ENCODE measurements at regions not wholly inside any gene's neighbourhood (a gene's known extent, or its start where the extent isn't known, plus 50 kb on each side); places are given as distances from the start of the nearest gene placed in this dataset.
"Not testable (repeated sequence)": the region's sequence is repeated elsewhere in the genome, so short reads cannot be mapped to it uniquely, and the experiment has no call there.

- H3K4me1 ChIP-seq (ENCODE audit: insufficient read depth, low read length): no peaks in the 10 kb centered on the region
- no peaks in the 10 kb centered on the region for H3K27me3 ChIP-seq (ENCODE audit: insufficient read depth, low read length)
- Mint-ChIP-seq H3K27ac (ENCODE audit: unreplicated experiment) (no peak overlapping the region), H3K4me1 (ENCODE audit: low read depth, unreplicated experiment) (peaks cover 17% of the 10 kb centered on the region), H3K9me3 (ENCODE audit: unreplicated experiment) (peaks cover 2% of the 10 kb centered on the region), H3K36me3 (ENCODE audit: low read depth, unreplicated experiment) (no peaks in the 10 kb centered on the region), H3K4me3 (ENCODE audit: unreplicated experiment) (no peak overlapping the region), H3K27me3 (ENCODE audit: low read depth, unreplicated experiment) (no peaks in the 10 kb centered on the region)
- no peak overlapping the region for H2AFZ ChIP-seq (ENCODE audit: low read depth, low read length)
- H3K4me3 ChIP-seq (ENCODE audit: insufficient read depth, low read depth, low read length): no peak overlapping the region
- no peaks in the 10 kb centered on the region for H3K36me3 ChIP-seq (ENCODE audit: insufficient read depth, low read length)
- no peak for DNase-seq (ENCODE audit: low read depth)
- H3K27ac ChIP-seq (ENCODE audit: low read depth, low read length): no peak overlapping the region
- no peak overlapping the region for H3K4me2 ChIP-seq (ENCODE audit: low read length)
- TF ChIP-seq EZH2 (IDR thresholded peaks at IDR 0.05; ENCODE audit: insufficient read depth, low read length): no peak
- TF ChIP-seq, protein P1, sequence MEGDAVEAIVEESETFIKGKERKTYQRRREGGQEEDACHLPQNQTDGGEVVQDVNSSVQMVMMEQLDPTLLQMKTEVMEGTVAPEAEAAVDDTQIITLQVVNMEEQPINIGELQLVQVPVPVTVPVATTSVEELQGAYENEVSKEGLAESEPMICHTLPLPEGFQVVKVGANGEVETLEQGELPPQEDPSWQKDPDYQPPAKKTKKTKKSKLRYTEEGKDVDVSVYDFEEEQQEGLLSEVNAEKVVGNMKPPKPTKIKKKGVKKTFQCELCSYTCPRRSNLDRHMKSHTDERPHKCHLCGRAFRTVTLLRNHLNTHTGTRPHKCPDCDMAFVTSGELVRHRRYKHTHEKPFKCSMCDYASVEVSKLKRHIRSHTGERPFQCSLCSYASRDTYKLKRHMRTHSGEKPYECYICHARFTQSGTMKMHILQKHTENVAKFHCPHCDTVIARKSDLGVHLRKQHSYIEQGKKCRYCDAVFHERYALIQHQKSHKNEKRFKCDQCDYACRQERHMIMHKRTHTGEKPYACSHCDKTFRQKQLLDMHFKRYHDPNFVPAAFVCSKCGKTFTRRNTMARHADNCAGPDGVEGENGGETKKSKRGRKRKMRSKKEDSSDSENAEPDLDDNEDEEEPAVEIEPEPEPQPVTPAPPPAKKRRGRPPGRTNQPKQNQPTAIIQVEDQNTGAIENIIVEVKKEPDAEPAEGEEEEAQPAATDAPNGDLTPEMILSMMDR (IDR thresholded peaks at IDR 0.05; ENCODE audit: insufficient read depth, low read depth, low read length): no peak
- no peak for FAIRE-seq
- H3K79me2 ChIP-seq (ENCODE audit: insufficient read depth, low read length): no peaks in the 10 kb centered on the region
- H3K9ac ChIP-seq (ENCODE audit: low read length): no peak overlapping the region
- H4K20me1 ChIP-seq (ENCODE audit: insufficient read depth, low read length): no peaks in the 10 kb centered on the region
- peaks cover 8% of the 10 kb centered on the region for H3K9me3 ChIP-seq (ENCODE audit: insufficient read depth, low read depth, low read length)
Measured at GRCh38 chr4:52203351-52203750, 152.2 kb downstream of the SPATA18 start.

GRCh38 chr4:52204921-52205320 lies 153.8 kb downstream of the SPATA18 start:
- Histone ChIP-seq H2AFZ (ENCODE audit: low read depth, low read length) (no peak overlapping the region), H3K4me2 (ENCODE audit: low read length) (no peak overlapping the region), H3K27me3 (ENCODE audit: insufficient read depth, low read length) (no peaks in the 10 kb centered on the region), H3K36me3 (ENCODE audit: insufficient read depth, low read length) (no peaks in the 10 kb centered on the region), H3K9me3 (ENCODE audit: insufficient read depth, low read depth, low read length) (peaks cover 5% of the 10 kb centered on the region), H3K9ac (ENCODE audit: low read length) (no peak overlapping the region), H3K79me2 (ENCODE audit: insufficient read depth, low read length) (no peaks in the 10 kb centered on the region), H3K27ac (ENCODE audit: low read depth, low read length) (no peak overlapping the region), H3K4me1 (ENCODE audit: insufficient read depth, low read length) (no peaks in the 10 kb centered on the region), H3K4me3 (ENCODE audit: insufficient read depth, low read depth, low read length) (no peak overlapping the region), H4K20me1 (ENCODE audit: insufficient read depth, low read length) (no peaks in the 10 kb centered on the region)
- TF ChIP-seq, protein P1 (IDR thresholded peaks at IDR 0.05; ENCODE audit: insufficient read depth, low read depth, low read length): no peak
- no peak for TF ChIP-seq EZH2 (IDR thresholded peaks at IDR 0.05; ENCODE audit: insufficient read depth, low read length)
- Mint-ChIP-seq H3K4me1 (ENCODE audit: low read depth, unreplicated experiment) (peaks cover 17% of the 10 kb centered on the region), H3K36me3 (ENCODE audit: low read depth, unreplicated experiment) (no peaks in the 10 kb centered on the region), H3K27ac (ENCODE audit: unreplicated experiment) (no peak overlapping the region), H3K27me3 (ENCODE audit: low read depth, unreplicated experiment) (no peaks in the 10 kb centered on the region), H3K4me3 (ENCODE audit: unreplicated experiment) (no peak overlapping the region), H3K9me3 (ENCODE audit: unreplicated experiment) (peaks cover 2% of the 10 kb centered on the region)
- DNase-seq (ENCODE audit: low read depth): no peak
- no peak for FAIRE-seq

DNA sequence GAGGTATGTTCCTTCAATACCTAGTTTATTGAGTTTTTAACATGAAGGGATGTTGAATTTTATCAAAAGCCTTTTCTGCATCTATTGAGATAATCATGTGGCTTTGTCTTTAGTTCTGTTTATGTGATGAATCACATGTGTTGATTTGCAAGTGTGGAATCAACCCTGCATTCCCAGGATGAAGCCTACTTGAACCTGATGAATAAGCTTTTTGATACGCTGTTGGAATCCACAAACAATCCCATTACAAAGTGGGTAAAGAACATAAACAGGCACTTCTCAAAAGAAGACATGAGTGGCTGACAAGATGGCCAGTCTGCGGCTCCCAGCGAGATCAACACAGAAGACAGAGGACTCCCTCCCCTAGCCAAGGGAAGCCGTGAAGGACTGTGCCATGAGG lies 156.0 kb downstream of the SPATA18 start:
- not testable (repeated sequence) for H3K27ac Mint-ChIP-seq (ENCODE audit: unreplicated experiment); H4K20me1 ChIP-seq (ENCODE audit: insufficient read depth, low read length); H3K27ac ChIP-seq (ENCODE audit: low read depth, low read length); H3K4me3 Mint-ChIP-seq (ENCODE audit: unreplicated experiment); H3K9ac ChIP-seq (ENCODE audit: low read length); H3K27me3 ChIP-seq (ENCODE audit: insufficient read depth, low read length); H3K9me3 ChIP-seq (ENCODE audit: insufficient read depth, low read depth, low read length); H3K4me2 ChIP-seq (ENCODE audit: low read length); FAIRE-seq; H3K79me2 ChIP-seq (ENCODE audit: insufficient read depth, low read length); H3K9me3 Mint-ChIP-seq (ENCODE audit: unreplicated experiment); H3K36me3 Mint-ChIP-seq (ENCODE audit: low read depth, unreplicated experiment); DNase-seq (ENCODE audit: low read depth); H3K36me3 ChIP-seq (ENCODE audit: insufficient read depth, low read length); H3K4me1 ChIP-seq (ENCODE audit: insufficient read depth, low read length); H2AFZ ChIP-seq (ENCODE audit: low read depth, low read length); H3K4me3 ChIP-seq (ENCODE audit: insufficient read depth, low read depth, low read length); H3K27me3 Mint-ChIP-seq (ENCODE audit: low read depth, unreplicated experiment)
- H3K4me1 Mint-ChIP-seq (ENCODE audit: low read depth, unreplicated experiment): peaks cover 12% of the 10 kb centered on the region
